Coronary artery (tissue), 2 donors: ENCODE measurements at regions not wholly inside any gene's neighbourhood (a gene's known extent, or its start where the extent isn't known, plus 50 kb on each side); places are given as distances from the start of the nearest gene placed in this dataset.

Experiments
- DNase-seq: peaks from one replicate; pipeline ENCODE4 v3.0.0-alpha.2; 2017; ENCODE audit warnings: low spot score
- H3K27ac ChIP-seq, 2 donors: fragments of 200-600 bp; sonication (generic); one replicate each; pipeline ENCODE4 v1.5.1; 2016 to 2019
- H3K4me3 ChIP-seq: fragments of 200-600 bp; sonication (generic); 2 replicates; pipeline ENCODE4 v1.5.1; 2016; ENCODE audit warnings: mild to moderate bottlenecking, moderate library complexity
- CTCF ChIP-seq: fragments of 200-600 bp; sonication (generic); IDR thresholded peaks from one replicate; pipeline ENCODE4 v1.5.1; 2019; ENCODE audit warnings: antibody characterized with exemption

- H3K27ac ChIP-seq, result no peak overlapping the region
- no peak overlapping the region for H3K4me3 ChIP-seq
- no peak for DNase-seq
- no peak for TF ChIP-seq CTCF
These were observed 1026.1 kb downstream of the FSCB start for GRCh38 chr14:43480976-43481375.

GRCh38 chr14:43479596-43480195 is 1027.4 kb downstream of the FSCB start:
- no peak overlapping the region for H3K27ac ChIP-seq
- no peak for DNase-seq
- TF ChIP-seq CTCF, result no peak
- H3K4me3 ChIP-seq, result no peak overlapping the region

GRCh38 chr14:43476822-43477221 is 1030.3 kb downstream of the FSCB start:
- no peak overlapping the region for H3K27ac ChIP-seq
- H3K4me3 ChIP-seq, result no peak overlapping the region
- no peak for TF ChIP-seq CTCF
- DNase-seq, result no peak

GRCh38 chr14:43475757-43476156 is 1031.3 kb downstream of the FSCB start:
- H3K4me3 ChIP-seq, result no peak overlapping the region
- TF ChIP-seq CTCF, result no peak
- DNase-seq, result no peak
- no peak overlapping the region for H3K27ac ChIP-seq

GRCh38 chr14:43471595-43471994 is 1035.5 kb downstream of the FSCB start:
- Histone ChIP-seq H3K4me3 (no peak overlapping the region), H3K27ac (no peak overlapping the region)
- TF ChIP-seq CTCF, result no peak
- DNase-seq, result no peak

- H3K4me3 ChIP-seq, result no peak overlapping the region
- no peak for DNase-seq
- no peak for TF ChIP-seq CTCF
- no peak overlapping the region for H3K27ac ChIP-seq
These were observed 1042.1 kb downstream of the FSCB start for GRCh38 chr14:43464968-43465367.

- H3K27ac ChIP-seq, result no peak overlapping the region
- no peak overlapping the region for H3K4me3 ChIP-seq
- TF ChIP-seq CTCF, result no peak
- DNase-seq, result no peak
These were observed 1057.8 kb downstream of the FSCB start for GRCh38 chr14:43449291-43449690.
